H1 (cell line): ENCODE measurements at regions not wholly inside any gene's neighbourhood (a gene's known extent, or its start where the extent isn't known, plus 50 kb on each side); places are given as distances from the start of the nearest gene placed in this dataset.

Experiments
- SIN3A ChIP-seq, 2 experiments: IDR thresholded peaks in 1 of 2; conservative IDR thresholded peaks in 1 of 2; 2 replicates each; pipeline ENCODE4 v1.6.1; 2011 to 2012; ENCODE audit warnings: low read length in 2 of 2, improper control_type of control experiment in 1 of 2, low read depth in 1 of 2, mild to moderate bottlenecking in 1 of 2

DNA sequence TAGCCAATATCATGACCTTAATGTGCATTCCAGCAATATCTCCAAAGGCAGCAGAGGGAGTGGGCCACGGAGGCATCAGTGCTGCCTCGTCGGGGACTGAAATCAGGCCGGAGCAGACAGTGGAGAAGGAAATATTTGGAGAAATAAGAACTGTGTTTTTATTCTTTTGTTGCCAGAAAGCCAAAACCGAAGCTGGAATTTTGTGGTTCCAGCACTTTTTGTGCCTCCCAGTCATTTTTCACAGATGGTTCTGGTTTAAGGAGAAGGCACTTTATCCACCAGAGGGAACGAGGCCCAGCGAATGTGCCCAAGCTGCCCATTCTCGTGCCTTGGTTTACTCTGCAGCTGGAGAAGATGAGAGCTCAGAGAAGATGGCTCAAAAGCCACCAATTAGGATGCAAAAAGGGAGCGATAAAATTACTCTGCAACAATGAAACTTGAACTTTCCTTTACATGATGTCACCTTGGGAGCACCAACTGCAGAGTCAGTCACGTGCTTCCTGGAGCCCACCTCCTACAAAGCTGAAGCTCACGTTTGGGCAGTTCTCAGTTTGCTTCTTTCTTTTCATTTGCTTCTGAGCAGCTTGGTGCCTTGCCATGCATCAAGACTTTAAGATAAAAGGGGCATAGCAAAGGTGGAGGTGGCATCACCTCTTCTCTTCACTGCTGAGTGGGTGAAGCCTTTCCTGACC, 288.7 kb downstream of the LPIN1 start (continued):
- TF ChIP-seq SIN3A (conservative IDR thresholded peaks at IDR 0.05 in 1 of 2, IDR thresholded peaks at IDR 0.05 in 1 of 2; ENCODE audit: low read depth in 1 of 2, low read length in 2 of 2), result no peak
